ENCODE measurements at regions not wholly inside any gene's neighbourhood (a gene's known extent, or its start where the extent isn't known, plus 50 kb on each side); places are given as distances from the start of the nearest gene placed in this dataset.

GRCh38 chr18:25604894-25605597 is 253.1 kb upstream of the ZNF521 start:
- H3K27me3 ChIP-seq (replicated peaks; ENCODE audit: control insufficient read depth, insufficient read depth, low read length, poor library complexity, severe bottlenecking), result no peaks in the 10 kb centered on the region
- H3K4me1 ChIP-seq (ENCODE audit: control insufficient read depth, insufficient read depth, low read length, poor library complexity, severe bottlenecking), result no peaks in the 10 kb centered on the region
- no peak overlapping the region for H3K27ac ChIP-seq (ENCODE audit: insufficient read depth, low read length, poor library complexity, severe bottlenecking)
- no peak overlapping the region for H3K4me3 ChIP-seq (ENCODE audit: insufficient read depth, low read depth, low read length, poor library complexity, severe bottlenecking)
- no peaks in the 10 kb centered on the region for H3K36me3 ChIP-seq (ENCODE audit: control insufficient read depth, insufficient read depth, low read length)
- H3K9me3 ChIP-seq (ENCODE audit: control insufficient read depth, low read length), result no peaks in the 10 kb centered on the region
- no peak for DNase-seq

GRCh38 chr18:25604196-25604893 is 252.4 kb upstream of the ZNF521 start:
- H3K9me3 ChIP-seq (ENCODE audit: control insufficient read depth, low read length), result no peaks in the 10 kb centered on the region
- H3K36me3 ChIP-seq (ENCODE audit: control insufficient read depth, insufficient read depth, low read length), result no peaks in the 10 kb centered on the region
- H3K27me3 ChIP-seq (replicated peaks; ENCODE audit: control insufficient read depth, insufficient read depth, low read length, poor library complexity, severe bottlenecking), result no peaks in the 10 kb centered on the region
- no peak for DNase-seq
- H3K4me3 ChIP-seq (ENCODE audit: insufficient read depth, low read depth, low read length, poor library complexity, severe bottlenecking), result no peak overlapping the region
- H3K4me1 ChIP-seq (ENCODE audit: control insufficient read depth, insufficient read depth, low read length, poor library complexity, severe bottlenecking), result no peaks in the 10 kb centered on the region
- no peak overlapping the region for H3K27ac ChIP-seq (ENCODE audit: insufficient read depth, low read length, poor library complexity, severe bottlenecking)

- Histone ChIP-seq H3K9me3 (ENCODE audit: control insufficient read depth, low read length) (no peaks in the 10 kb centered on the region), H3K27me3 (replicated peaks; ENCODE audit: control insufficient read depth, insufficient read depth, low read length, poor library complexity, severe bottlenecking) (no peaks in the 10 kb centered on the region), H3K4me1 (ENCODE audit: control insufficient read depth, insufficient read depth, low read length, poor library complexity, severe bottlenecking) (no peaks in the 10 kb centered on the region), H3K4me3 (ENCODE audit: insufficient read depth, low read depth, low read length, poor library complexity, severe bottlenecking) (no peak overlapping the region), H3K27ac (ENCODE audit: insufficient read depth, low read length, poor library complexity, severe bottlenecking) (no peak overlapping the region), H3K36me3 (ENCODE audit: control insufficient read depth, insufficient read depth, low read length) (no peaks in the 10 kb centered on the region)
- no peak for DNase-seq
Observed at GRCh38 chr18:25599443-25599842, 247.5 kb upstream of the ZNF521 start.

- no peak overlapping the region for H3K27ac ChIP-seq (ENCODE audit: insufficient read depth, low read length, poor library complexity, severe bottlenecking)
- H3K9me3 ChIP-seq (ENCODE audit: control insufficient read depth, low read length), result no peaks in the 10 kb centered on the region
- no peaks in the 10 kb centered on the region for H3K4me1 ChIP-seq (ENCODE audit: control insufficient read depth, insufficient read depth, low read length, poor library complexity, severe bottlenecking)
- DNase-seq, result no peak
- H3K27me3 ChIP-seq (replicated peaks; ENCODE audit: control insufficient read depth, insufficient read depth, low read length, poor library complexity, severe bottlenecking), result no peaks in the 10 kb centered on the region
- no peaks in the 10 kb centered on the region for H3K36me3 ChIP-seq (ENCODE audit: control insufficient read depth, insufficient read depth, low read length)
- H3K4me3 ChIP-seq (ENCODE audit: insufficient read depth, low read depth, low read length, poor library complexity, severe bottlenecking), result no peak overlapping the region
Observed at GRCh38 chr18:25597476-25597875, 245.5 kb upstream of the ZNF521 start.

- Histone ChIP-seq H3K9me3 (ENCODE audit: control insufficient read depth, low read length) (no peaks in the 10 kb centered on the region), H3K4me3 (ENCODE audit: insufficient read depth, low read depth, low read length, poor library complexity, severe bottlenecking) (no peak overlapping the region), H3K27me3 (replicated peaks; ENCODE audit: control insufficient read depth, insufficient read depth, low read length, poor library complexity, severe bottlenecking) (no peaks in the 10 kb centered on the region), H3K36me3 (ENCODE audit: control insufficient read depth, insufficient read depth, low read length) (no peaks in the 10 kb centered on the region), H3K4me1 (ENCODE audit: control insufficient read depth, insufficient read depth, low read length, poor library complexity, severe bottlenecking) (no peaks in the 10 kb centered on the region), H3K27ac (ENCODE audit: insufficient read depth, low read length, poor library complexity, severe bottlenecking) (no peak overlapping the region)
- DNase-seq, result no peak
Observed at GRCh38 chr18:25595274-25596060, 243.5 kb upstream of the ZNF521 start.

GRCh38 chr18:25594351-25594750 is 242.4 kb upstream of the ZNF521 start:
- no peaks in the 10 kb centered on the region for H3K4me1 ChIP-seq (ENCODE audit: control insufficient read depth, insufficient read depth, low read length, poor library complexity, severe bottlenecking)
- no peaks in the 10 kb centered on the region for H3K36me3 ChIP-seq (ENCODE audit: control insufficient read depth, insufficient read depth, low read length)
- no peaks in the 10 kb centered on the region for H3K9me3 ChIP-seq (ENCODE audit: control insufficient read depth, low read length)
- no peak for DNase-seq
- H3K27ac ChIP-seq (ENCODE audit: insufficient read depth, low read length, poor library complexity, severe bottlenecking), result no peak overlapping the region
- no peaks in the 10 kb centered on the region for H3K27me3 ChIP-seq (replicated peaks; ENCODE audit: control insufficient read depth, insufficient read depth, low read length, poor library complexity, severe bottlenecking)
- H3K4me3 ChIP-seq (ENCODE audit: insufficient read depth, low read depth, low read length, poor library complexity, severe bottlenecking), result no peak overlapping the region

GRCh38 chr18:25592804-25593360 is 240.9 kb upstream of the ZNF521 start:
- Histone ChIP-seq H3K27ac (ENCODE audit: insufficient read depth, low read length, poor library complexity, severe bottlenecking) (no peak overlapping the region), H3K4me1 (ENCODE audit: control insufficient read depth, insufficient read depth, low read length, poor library complexity, severe bottlenecking) (no peaks in the 10 kb centered on the region), H3K4me3 (ENCODE audit: insufficient read depth, low read depth, low read length, poor library complexity, severe bottlenecking) (no peak overlapping the region), H3K9me3 (ENCODE audit: control insufficient read depth, low read length) (no peaks in the 10 kb centered on the region), H3K27me3 (replicated peaks; ENCODE audit: control insufficient read depth, insufficient read depth, low read length, poor library complexity, severe bottlenecking) (no peaks in the 10 kb centered on the region), H3K36me3 (ENCODE audit: control insufficient read depth, insufficient read depth, low read length) (no peaks in the 10 kb centered on the region)
- no peak for DNase-seq

GRCh38 chr18:25590456-25590855 is 238.5 kb upstream of the ZNF521 start:
- no peak for DNase-seq
- H3K9me3 ChIP-seq (ENCODE audit: control insufficient read depth, low read length), result no peaks in the 10 kb centered on the region
- no peaks in the 10 kb centered on the region for H3K36me3 ChIP-seq (ENCODE audit: control insufficient read depth, insufficient read depth, low read length)
- H3K4me1 ChIP-seq (ENCODE audit: control insufficient read depth, insufficient read depth, low read length, poor library complexity, severe bottlenecking), result no peaks in the 10 kb centered on the region
- no peak overlapping the region for H3K27ac ChIP-seq (ENCODE audit: insufficient read depth, low read length, poor library complexity, severe bottlenecking)
- H3K27me3 ChIP-seq (replicated peaks; ENCODE audit: control insufficient read depth, insufficient read depth, low read length, poor library complexity, severe bottlenecking), result no peaks in the 10 kb centered on the region
- no peak overlapping the region for H3K4me3 ChIP-seq (ENCODE audit: insufficient read depth, low read depth, low read length, poor library complexity, severe bottlenecking)

GRCh38 chr18:25587545-25587944 is 235.6 kb upstream of the ZNF521 start:
- no peak for DNase-seq
- Histone ChIP-seq H3K9me3 (ENCODE audit: control insufficient read depth, low read length) (no peaks in the 10 kb centered on the region), H3K36me3 (ENCODE audit: control insufficient read depth, insufficient read depth, low read length) (no peaks in the 10 kb centered on the region), H3K4me1 (ENCODE audit: control insufficient read depth, insufficient read depth, low read length, poor library complexity, severe bottlenecking) (no peaks in the 10 kb centered on the region), H3K4me3 (ENCODE audit: insufficient read depth, low read depth, low read length, poor library complexity, severe bottlenecking) (no peak overlapping the region), H3K27ac (ENCODE audit: insufficient read depth, low read length, poor library complexity, severe bottlenecking) (no peak overlapping the region), H3K27me3 (replicated peaks; ENCODE audit: control insufficient read depth, insufficient read depth, low read length, poor library complexity, severe bottlenecking) (no peaks in the 10 kb centered on the region)

- no peak for DNase-seq
- no peaks in the 10 kb centered on the region for H3K4me1 ChIP-seq (ENCODE audit: control insufficient read depth, insufficient read depth, low read length, poor library complexity, severe bottlenecking)
- no peaks in the 10 kb centered on the region for H3K36me3 ChIP-seq (ENCODE audit: control insufficient read depth, insufficient read depth, low read length)
- no peaks in the 10 kb centered on the region for H3K27me3 ChIP-seq (replicated peaks; ENCODE audit: control insufficient read depth, insufficient read depth, low read length, poor library complexity, severe bottlenecking)
- no peak overlapping the region for H3K4me3 ChIP-seq (ENCODE audit: insufficient read depth, low read depth, low read length, poor library complexity, severe bottlenecking)
- H3K27ac ChIP-seq (ENCODE audit: insufficient read depth, low read length, poor library complexity, severe bottlenecking), result no peak overlapping the region
- no peaks in the 10 kb centered on the region for H3K9me3 ChIP-seq (ENCODE audit: control insufficient read depth, low read length)
Observed at GRCh38 chr18:25568986-25569385, 217.0 kb upstream of the ZNF521 start.
